HG02642 (cell line): ENCODE measurements at regions not wholly inside any gene's neighbourhood (a gene's known extent, or its start where the extent isn't known, plus 50 kb on each side); places are given as distances from the start of the nearest gene placed in this dataset.

ENCODE experiments used
- ATAC-seq: cut with Tn5 transposase; IDR thresholded peaks from one replicate; pipeline ENCODE4 v1.9.1; 2021; ENCODE audit warnings: mild to moderate bottlenecking; ENCODE audit not compliant: unreplicated experiment, poor library complexity

DNA sequence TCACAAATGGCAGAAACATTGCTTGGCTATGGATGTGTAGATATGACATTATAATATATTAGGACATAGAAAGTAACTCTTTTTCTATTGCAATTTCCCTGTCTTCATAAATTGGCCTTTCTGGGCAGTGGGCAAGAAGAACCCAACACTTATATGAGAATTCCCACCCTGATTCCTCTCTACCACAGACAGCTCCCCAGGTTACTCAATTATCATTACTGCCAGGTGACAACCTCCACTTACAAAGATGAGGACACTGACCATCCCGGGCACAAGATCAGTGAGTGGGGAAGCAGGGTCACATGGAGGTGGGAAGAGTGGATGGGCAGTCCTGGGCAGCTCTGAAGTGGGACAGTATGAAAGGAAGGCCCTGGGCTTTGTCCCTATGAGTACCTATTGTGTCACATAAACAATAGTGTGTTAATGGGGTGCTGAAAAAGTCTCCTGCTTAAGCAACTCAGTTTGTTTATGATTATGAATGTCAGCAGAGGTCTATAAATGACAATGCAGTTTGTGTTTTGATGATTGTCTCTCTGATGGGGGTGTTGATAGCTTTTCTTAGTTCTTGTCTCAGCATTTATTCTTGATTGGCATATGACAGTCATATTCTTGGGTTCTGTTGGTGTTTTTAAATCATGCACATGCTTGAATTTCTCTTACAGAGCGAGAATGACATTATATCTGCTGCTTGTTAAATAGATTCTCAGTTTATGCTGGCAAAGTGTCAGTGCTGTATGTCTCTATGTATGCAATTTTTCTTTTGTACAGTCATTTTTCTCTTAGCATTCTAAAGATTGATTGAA lies 99.9 kb downstream of the SLIT2 start:
- no peak for ATAC-seq

DNA sequence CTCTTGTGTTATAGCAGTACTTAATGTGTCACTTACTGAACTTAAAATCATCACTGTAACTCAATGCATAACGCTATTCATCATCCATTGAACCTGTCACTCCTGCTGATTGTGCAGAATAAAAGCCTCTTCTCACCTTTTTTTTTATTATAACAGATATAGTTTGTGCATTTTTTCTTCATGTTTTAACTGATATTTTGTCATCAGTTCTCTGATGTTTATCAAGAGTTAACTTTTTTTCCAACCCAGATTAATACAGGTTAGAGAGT lies 100.4 kb downstream of the SLIT2 start:
- no peak for ATAC-seq

DNA sequence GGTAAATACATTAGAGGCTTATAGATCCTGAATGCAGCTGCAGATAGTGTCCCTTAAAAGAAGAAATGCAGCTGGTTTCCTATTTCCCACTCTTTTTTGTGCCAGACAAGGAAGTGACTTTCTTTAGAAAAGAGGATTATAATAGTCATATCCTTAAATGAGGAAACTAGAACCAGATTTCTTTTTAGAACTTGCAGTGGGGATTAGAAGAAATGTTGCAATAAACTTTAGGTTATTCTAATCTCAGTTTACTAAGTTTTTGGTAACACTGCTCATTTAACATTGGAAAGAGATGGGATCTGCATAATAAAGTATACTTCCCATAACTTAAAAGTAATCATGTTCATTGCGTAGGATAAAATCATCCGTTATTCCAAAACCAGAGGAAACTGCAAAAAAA lies 101.9 kb downstream of the SLIT2 start:
- ATAC-seq, result no peak

DNA sequence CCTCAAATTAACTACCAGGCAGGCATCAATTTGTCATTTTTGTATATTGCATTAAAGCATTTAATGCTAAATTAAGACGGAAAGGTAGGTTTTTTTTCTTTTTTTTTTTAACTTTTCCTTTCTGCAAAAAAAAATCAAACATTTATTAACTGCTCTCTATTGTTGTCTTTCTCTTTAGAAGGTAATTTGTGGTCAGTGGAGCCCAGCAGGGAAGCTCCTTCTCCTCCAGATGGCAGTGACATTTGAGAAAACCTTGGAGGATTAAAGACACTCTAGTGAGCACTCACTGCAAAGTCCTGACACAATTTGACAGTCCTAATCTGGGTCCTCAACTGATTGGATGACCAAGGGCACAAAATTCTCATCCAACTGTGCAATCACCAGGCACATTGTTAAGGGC lies 102.4 kb downstream of the SLIT2 start:
- ATAC-seq, result no peak

DNA sequence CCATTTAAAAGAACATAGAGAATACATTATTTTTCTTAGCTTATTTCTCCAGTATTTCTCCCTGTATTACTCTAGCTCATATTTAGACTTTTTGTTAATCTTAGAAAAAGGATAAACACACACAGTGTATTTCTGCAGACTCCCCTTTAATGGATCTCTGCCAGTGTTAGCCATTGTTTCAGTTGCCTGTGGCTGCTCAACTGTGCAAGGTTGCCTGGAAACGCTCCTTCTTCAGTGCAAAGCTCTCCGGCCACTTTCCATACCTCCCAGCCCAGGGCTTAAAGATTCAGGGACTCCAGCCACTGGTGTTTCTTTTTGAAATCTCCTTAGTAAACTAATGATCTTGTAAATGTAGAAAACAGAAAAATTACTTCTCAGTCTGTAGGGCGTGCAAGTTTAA lies 104.9 kb downstream of the SLIT2 start:
- ATAC-seq, result no peak

DNA sequence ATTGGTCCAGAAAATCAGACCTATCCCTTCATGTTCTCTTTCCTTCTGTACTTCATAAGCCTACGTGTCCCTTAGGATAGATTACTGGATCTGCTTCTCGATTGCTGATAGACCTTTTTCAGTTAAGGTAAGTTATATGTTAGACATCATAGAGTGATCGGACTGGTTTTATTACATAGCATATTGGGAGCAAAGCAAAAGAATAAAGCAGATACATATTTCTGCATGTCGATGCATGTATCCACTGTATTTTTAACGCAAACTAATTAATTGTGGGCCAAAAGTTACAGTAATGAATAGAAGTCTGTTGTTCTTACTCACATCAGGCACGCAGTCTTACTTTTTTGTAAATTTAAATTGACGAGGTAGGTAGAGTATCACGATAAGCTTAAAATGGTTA lies 106.4 kb downstream of the SLIT2 start:
- no peak for ATAC-seq

DNA sequence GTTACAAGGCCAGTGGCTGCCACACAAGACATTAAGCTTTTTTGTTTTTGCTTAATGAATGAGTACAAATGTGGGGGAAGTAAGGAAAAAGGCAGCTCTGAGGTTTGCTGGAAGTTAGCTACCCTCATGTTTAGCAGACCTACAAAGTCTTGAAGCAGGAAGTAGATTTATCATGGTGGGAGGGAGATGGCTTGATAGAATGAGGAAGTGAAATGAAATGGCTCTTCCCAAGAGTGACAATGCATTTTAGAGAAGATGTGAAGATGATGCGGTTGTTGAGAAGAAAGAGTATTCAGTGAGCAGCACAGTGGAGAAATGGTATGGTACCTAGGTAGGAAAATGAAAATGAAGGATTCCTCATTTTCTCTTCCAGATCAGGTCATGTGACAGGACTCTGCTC lies 108.0 kb downstream of the SLIT2 start:
- ATAC-seq, result peak; percentile 70

DNA sequence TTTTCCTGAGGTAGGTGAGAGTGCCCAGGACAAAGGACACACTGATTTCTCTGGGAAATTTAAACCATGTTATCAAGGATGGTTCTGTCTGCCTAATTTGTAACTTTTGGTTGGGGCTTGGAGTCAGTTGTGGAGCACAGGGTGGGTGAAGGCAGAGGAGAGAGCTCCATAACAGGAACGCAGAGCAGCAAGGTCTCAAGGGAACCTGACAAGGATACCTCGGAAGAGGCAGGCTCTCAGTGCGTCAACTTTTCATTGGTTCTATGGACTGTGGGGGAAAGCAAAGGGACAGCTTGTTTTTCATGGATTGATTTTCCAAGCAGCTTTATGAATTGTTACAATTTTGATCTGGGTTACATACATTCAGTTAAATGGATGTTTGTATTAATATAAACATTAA lies 110.4 kb downstream of the SLIT2 start:
- no peak for ATAC-seq

DNA sequence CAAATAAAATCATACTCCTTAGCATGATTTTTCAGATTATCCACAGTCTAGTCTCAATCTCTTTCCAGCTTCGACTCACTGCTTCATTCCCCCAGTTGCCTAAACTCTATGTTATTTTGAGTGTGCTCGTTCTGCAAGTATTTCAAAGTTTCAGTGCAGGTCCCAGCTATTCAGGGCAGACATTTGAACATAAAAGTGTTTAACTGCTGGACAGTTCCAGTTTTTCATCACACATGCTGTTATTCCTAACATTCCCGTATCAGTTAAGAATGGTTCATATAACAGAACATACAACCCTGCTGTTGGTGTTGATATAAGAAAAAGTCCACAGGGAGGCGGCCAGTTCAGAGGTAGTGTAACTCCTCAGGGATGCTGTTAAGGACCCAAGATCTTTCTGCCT lies 113.3 kb downstream of the SLIT2 start:
- ATAC-seq, result no peak

DNA sequence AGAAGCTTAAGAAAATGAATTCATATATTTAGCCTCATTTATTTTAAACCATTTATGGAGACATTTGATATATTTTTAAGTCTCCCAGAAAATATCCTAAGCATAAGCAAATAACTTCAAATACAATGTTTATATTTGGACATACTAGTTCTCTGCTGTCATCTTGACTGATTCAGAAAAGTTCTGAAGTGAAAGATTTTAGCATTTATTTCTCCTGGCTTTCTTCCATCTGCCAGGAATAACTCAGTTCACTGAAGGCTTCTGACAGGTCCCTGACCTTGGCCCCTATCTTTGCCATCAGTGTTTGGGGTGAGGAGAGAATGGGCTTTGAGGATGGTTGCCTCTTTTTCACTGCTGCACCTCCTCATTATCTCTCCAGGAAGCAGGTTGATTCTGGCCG lies 115.7 kb downstream of the SLIT2 start:
- ATAC-seq, result no peak

DNA sequence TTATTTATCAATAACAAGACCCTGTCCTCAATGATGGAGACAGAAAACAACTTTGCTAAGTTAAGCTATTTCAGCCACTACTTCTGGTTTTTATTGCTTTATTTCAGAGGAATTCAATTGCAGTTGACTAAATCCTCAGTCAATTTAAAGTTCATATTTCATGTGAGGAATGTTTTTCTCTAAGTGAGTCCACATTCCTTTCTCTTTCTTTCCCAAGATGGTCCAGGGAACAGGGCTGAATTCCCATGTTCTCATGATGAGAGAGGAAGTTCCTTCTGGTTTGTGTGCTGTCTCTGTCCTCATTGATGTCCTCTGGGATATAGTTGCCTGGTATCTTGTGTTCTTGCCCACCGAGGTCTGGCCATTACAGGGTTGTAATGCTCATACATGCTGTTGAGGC lies 117.2 kb downstream of the SLIT2 start:
- no peak for ATAC-seq

DNA sequence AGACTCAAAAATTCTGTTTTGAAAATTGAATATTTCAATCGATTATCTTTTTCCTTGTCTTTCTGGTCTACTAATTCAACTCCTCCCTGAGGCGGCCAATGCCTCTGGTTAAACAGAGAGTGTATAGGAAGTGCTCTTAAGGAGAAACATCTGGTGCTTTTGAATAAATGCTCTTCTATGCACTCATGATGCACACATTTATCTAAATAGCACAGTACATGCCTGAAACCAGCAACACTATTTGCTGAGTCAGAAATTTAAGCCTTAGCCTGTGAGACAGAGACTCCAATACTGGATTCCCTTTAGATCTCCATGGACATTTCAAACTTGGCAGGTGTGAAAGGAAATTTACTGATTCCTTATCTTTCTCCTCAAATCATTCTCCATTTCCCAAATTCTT lies 118.6 kb downstream of the SLIT2 start:
- no peak for ATAC-seq

DNA sequence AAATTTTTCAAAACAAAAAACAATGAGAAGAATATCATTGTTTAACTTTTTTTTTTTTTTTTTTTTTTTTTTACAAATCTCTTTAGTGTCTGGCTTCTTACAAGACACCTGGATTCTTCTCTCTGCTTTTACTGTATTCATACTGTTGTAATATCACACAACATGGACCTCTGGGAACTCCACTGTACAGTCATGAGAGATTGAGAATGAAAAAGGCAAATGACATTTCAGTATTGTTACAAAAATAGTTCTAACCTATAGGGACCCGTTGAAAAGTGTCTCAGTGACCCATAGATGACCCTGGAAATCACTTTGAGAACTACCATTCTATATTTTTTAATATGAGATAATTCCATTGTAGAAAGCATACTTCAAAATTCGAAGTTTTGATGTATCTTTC lies 124.4 kb downstream of the SLIT2 start:
- no peak for ATAC-seq

DNA sequence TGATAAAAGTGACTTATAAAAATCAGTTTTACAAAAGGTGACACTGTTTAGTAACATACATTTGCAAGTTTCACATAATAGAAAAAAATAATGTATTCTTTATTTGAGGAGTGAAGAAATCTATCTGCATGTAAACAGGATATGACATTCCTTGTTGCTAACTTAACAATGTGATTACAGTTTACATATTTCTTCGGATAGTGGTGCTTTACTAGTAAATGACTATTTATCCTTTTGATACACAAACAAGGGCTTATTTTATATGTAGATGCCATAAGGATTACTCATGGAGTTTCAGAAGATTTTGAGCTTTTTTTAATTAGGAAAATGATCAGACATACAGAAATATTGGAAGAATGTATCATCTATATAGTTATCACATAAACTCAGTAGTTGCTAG lies 126.5 kb downstream of the SLIT2 start:
- no peak for ATAC-seq

DNA sequence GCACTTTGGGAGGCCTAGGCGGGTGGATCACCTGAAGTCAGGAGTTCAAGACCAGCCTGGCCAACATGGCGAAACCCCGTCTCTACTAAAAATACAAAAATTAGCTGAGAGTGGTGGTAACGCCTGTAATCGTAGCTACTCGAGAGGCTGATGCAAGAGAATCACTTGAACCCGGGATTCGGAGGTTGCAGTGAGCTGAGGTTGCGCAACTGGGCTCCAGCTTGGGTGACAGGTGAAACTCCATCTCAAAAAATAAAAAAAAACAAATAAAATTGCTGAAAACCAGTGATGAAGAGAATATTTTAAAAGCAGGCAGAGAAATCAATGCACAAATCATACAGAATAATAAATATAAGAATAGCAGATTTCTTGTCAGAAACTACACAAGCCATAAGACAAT lies 129.3 kb downstream of the SLIT2 start:
- ATAC-seq, result no peak

DNA sequence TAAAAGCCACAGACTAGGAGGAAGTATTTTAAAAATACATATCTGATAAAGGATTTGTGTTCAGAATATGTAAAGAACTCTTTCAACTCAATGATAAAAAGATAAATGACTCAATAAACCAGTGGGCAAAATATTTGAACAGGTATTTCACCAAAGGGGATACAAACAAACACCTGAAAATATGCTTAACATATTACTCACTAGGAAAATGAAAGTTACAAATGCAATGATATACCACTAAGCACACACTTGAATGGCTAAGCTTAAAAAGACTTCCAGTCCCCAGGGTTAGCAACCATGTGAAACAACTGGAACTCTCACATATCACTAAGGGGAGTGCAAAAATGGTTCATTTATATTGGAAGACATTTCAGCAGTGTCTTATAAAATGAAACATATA lies 131.6 kb downstream of the SLIT2 start:
- no peak for ATAC-seq

DNA sequence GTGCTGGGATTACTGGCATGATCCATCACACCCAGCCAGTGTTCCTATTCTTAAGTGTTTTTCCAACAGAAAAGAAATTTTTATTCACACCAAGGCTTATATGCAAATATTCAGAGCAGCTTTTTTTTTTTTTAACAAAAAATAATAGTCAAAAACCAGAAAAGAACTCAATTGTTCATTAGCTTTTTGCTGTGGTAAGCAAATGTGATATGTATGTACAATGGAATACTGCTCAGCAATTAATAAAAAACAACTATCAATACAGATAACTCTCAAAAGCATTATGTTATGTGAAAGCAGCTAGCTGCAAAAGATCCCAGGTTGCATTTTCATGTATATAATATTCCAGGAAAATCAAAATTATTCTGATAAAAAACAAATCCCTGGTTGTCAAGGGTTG lies 132.3 kb downstream of the SLIT2 start:
- no peak for ATAC-seq

DNA sequence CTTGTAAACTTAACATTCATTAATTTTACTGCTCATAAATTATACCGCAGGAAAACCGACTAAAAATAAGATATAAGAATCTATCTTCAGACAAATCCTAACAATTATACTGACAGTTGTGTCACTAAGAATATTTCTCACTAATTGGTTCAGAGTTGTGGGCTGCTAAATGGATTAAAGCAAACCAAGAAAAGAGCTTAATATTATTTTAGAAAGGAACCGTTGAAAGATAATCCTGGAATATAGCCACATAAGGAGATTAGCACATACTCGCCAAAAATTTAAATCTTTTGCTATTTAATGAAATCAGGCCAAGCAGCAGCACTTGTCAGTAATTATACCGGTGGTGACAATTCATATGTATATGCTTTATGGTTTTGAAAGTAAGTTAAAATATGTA lies 132.8 kb downstream of the SLIT2 start:
- ATAC-seq, result no peak

DNA sequence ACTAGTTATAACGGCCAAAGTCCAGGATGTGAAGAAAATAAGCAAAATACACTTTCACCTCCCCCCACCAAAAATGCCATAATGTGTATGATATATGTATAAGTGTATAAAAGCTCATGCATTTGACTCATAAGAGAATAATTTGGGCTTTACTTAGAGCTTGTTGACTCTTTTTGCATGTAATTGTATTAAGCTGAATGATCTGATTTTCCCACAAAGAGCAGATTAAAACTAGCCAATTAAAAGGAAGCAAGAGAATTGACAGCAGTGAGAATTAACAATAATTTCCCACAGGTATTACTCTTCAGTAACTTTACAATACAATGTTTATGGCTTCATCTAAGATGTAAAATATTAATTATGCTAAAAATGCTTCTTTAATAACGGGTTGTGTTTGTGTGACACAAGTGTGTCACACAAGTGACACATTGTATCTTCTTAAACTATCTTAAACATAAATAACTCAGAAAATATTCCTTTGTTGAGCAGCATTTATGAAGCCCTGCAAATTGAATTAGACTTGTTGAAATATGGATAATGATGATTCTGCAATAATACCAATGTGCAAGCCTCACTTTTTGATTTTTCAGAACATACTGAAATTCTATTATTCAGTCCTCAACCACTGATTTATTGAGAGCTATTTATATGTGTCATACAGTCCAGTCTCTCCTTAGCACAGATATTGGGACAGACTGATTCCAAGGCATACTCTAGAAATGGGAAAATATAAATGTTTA lies 134.5 kb downstream of the SLIT2 start:
- ATAC-seq, result no peak

DNA sequence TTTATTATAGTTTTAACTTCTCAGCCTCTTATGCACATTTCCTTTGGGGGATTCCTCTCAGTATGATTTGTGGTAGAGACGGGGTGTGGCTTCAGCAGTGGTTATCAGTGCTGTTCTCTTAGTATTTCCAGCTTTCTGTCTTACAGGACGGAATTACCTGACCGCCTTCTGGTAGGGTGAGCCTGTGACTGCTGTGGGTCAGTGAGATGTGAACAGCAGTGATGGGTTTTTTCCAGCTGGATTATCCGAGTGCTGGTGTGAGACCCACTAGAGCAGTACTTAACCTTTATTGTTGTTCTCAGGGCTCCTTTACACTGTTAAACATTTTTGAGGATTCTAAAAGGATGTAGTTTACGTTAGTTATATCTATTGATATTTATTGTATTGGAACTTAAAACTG lies 135.2 kb downstream of the SLIT2 start:
- ATAC-seq, result no peak

DNA sequence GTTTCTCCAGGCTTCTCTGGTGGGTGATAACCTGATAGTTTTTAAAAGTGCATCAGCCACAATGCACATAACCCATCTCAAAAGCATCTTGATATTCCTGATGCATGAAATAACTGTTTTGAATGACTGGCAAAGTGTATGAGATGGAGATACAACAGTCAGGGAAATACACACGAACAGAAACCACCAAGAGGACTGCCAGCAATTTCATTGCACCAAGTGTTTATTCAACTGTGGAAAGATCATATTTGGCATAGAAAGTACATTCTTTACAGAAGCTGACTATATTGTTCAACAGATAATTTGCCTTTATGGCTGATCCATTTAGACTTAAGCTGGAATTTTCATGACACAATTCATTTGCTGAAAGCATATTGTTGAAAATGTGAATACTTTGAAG lies 139.5 kb downstream of the SLIT2 start:
- ATAC-seq, result no peak

DNA sequence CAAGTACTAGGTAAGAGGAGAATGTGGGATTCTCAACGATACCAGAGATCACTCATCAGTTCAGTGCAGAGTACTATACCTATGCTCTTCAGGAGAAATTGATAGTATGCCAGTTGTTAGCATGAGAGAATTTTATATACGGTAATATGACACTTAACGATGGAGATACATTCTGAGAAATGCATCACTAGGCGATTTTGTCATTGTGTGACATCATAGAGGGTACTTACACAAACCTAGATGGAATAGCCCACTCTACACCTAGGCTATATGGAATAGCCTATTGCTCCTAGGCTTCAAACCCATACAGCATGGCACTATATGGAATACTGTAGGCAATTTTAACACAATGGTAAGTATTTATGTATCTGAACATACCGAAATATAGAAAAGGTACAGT lies 140.2 kb downstream of the SLIT2 start:
- ATAC-seq, result no peak
